Lower lobe of right lung (tissue), 2 donors: ENCODE measurements at regions not wholly inside any gene's neighbourhood (a gene's known extent, or its start where the extent isn't known, plus 50 kb on each side); places are given as distances from the start of the nearest gene placed in this dataset.

ENCODE experiments used
- ATAC-seq, 2 donors: fragments of 200-7000 bp; cut with Tn5 transposase; one replicate each; pipeline ENCODE4 v1.9.1; 2020 to 2022; ENCODE audit warnings: mild to moderate bottlenecking in 2 of 2, moderate library complexity in 2 of 2
- DNase-seq: peaks from one replicate; pipeline ENCODE4 v3.0.0-alpha.2; 2020
- H3K27ac ChIP-seq: fragments of 200-600 bp; one replicate; pipeline ENCODE4 v1.8.0; 2022
- H3K27me3 ChIP-seq: fragments of 200-600 bp; one replicate; pipeline ENCODE4 v1.8.0; 2022; ENCODE audit warnings: low read depth
- H3K36me3 ChIP-seq: fragments of 200-600 bp; one replicate; pipeline ENCODE4 v1.8.0; 2022; ENCODE audit warnings: mild to moderate bottlenecking
- H3K4me1 ChIP-seq: fragments of 200-600 bp; one replicate; pipeline ENCODE4 v1.8.0; 2022
- H3K4me3 ChIP-seq: fragments of 200-600 bp; one replicate; pipeline ENCODE4 v1.8.0; 2022; ENCODE audit warnings: mild to moderate bottlenecking
- H3K9me3 ChIP-seq: fragments of 200-600 bp; one replicate; pipeline ENCODE4 v1.8.0; 2022
- intact Hi-C: fragments of 100-400 bp; cut with DNase I; formaldehyde crosslinking; loops from one replicate; pipeline ENCODE4 v1.11.0; 2022
- TF ChIP-seq, protein P1 (sequence below): fragments of 200-600 bp; IDR thresholded peaks from one replicate; pipeline ENCODE4 v1.8.0; 2022; ENCODE audit warnings: antibody characterized with exemption, mild to moderate bottlenecking
- donor health status: DM: no; HTN: yes; CAD: no; lungs with severe emphysema.

DNA sequence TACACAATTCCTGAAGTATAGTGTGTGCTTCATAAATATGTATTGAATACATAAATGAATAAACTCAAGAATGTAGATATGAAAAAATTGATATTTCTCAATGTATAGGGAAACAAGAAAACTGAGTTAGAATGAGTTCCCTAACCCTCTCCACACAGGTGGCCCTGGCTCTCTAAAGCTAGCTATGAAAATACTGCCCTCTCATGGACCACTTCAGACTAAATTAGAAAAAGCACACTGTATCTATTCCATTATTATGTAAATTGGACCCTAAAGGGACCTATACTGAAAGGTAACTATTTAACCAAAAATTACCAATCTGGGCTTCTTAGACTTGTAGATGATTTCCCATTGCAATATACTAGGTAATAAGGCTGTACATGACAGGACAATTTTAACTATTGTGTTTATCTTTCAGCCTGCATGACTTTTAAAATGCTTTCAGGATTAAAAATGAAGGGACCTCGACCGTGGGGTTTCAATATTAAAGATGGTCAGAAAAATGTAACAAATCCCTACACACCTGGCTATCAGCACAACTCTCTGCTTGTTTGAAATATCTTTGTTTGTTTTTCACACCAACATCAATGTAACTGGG is 672.5 kb upstream of the KIF2B start:
- Histone ChIP-seq H3K4me3 (no peak overlapping the region), H3K27me3 (no peaks in the 10 kb centered on the region), H3K36me3 (no peaks in the 10 kb centered on the region), H3K27ac (no peak overlapping the region), H3K9me3 (no peaks in the 10 kb centered on the region), H3K4me1 (no peaks in the 10 kb centered on the region)
- TF ChIP-seq, protein P1, sequence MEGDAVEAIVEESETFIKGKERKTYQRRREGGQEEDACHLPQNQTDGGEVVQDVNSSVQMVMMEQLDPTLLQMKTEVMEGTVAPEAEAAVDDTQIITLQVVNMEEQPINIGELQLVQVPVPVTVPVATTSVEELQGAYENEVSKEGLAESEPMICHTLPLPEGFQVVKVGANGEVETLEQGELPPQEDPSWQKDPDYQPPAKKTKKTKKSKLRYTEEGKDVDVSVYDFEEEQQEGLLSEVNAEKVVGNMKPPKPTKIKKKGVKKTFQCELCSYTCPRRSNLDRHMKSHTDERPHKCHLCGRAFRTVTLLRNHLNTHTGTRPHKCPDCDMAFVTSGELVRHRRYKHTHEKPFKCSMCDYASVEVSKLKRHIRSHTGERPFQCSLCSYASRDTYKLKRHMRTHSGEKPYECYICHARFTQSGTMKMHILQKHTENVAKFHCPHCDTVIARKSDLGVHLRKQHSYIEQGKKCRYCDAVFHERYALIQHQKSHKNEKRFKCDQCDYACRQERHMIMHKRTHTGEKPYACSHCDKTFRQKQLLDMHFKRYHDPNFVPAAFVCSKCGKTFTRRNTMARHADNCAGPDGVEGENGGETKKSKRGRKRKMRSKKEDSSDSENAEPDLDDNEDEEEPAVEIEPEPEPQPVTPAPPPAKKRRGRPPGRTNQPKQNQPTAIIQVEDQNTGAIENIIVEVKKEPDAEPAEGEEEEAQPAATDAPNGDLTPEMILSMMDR: no peak
- DNase-seq: no peak
- ATAC-seq: no peak
- intact Hi-C loops: no loop called here

DNA sequence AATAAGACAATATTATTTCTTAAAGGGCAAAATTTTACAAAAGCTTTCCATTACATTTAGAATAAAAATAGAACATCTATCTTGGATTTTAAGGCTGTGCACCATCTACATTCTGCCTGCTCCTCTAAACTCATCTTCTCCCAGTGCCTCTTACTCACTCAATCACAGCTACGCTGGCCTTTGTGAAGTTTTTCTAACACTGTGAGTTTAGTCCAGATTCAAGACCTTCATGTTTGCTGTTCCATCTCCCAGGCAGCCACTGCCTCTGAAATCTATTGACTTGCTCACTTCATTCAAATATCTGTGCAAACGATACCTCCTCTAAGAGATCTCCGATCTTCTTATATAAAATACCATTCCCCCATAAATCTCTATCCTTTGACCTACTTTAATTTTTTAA is 673.4 kb upstream of the KIF2B start:
- Histone ChIP-seq H3K27me3 (no peaks in the 10 kb centered on the region), H3K9me3 (no peaks in the 10 kb centered on the region), H3K36me3 (no peaks in the 10 kb centered on the region), H3K4me3 (no peak overlapping the region), H3K4me1 (no peaks in the 10 kb centered on the region), H3K27ac (no peak overlapping the region)
- no peak for ATAC-seq
- DNase-seq: no peak
- intact Hi-C loops: no loop called here
- TF ChIP-seq, protein P1: no peak

DNA sequence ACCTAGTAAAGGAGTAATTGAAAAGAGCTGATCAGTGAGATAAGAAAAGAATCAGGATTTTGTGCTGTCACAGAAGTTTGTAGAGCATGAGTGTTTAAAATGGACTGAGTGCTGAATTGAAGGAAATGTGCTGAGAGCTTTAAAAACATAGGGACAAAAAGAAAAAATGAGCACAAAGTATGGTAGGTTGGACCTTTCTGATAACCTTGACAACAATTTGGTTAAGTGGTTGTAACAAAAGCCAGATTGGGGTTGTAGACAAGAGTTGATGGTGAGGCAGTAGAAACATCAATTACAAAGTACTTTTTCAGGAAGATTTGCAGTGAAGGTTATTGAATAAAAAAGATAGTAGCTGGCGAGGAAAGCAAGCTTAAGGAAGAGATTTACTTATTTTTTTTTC is 674.7 kb upstream of the KIF2B start:
- intact Hi-C loops: no loop called here
- no peaks in the 10 kb centered on the region for H3K36me3 ChIP-seq
- DNase-seq: no peak
- TF ChIP-seq, protein P1: no peak
- no peak overlapping the region for H3K27ac ChIP-seq
- H3K4me1 ChIP-seq: no peaks in the 10 kb centered on the region
- ATAC-seq: no peak
- H3K9me3 ChIP-seq: no peaks in the 10 kb centered on the region
- H3K4me3 ChIP-seq: no peak overlapping the region
- H3K27me3 ChIP-seq: no peaks in the 10 kb centered on the region

DNA sequence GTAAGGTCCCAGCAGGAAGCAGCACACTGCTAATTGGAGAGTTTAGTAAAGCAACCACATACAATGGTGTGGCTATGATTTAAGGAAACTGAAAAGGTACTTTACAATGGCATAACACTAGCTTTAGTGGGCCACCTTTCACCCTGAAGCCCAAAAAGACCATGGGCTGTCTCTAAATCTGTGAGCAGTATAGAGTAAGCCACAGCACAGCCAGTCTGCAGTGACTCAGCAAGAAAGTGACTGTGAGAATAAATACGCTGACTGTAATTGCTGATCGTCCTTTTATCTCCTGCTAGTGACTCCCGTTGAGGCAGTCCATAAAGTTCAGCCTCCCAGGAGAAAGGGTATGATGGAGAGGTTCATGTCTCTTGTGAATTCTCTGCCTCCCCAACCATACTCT is 679.8 kb upstream of the KIF2B start:
- TF ChIP-seq, protein P1: no peak
- DNase-seq (no peak), ATAC-seq (no peak)
- Histone ChIP-seq H3K4me1 (no peaks in the 10 kb centered on the region), H3K9me3 (no peaks in the 10 kb centered on the region), H3K27me3 (no peaks in the 10 kb centered on the region), H3K27ac (no peak overlapping the region), H3K36me3 (no peaks in the 10 kb centered on the region), H3K4me3 (no peak overlapping the region)
- intact Hi-C loops: no loop called here

DNA sequence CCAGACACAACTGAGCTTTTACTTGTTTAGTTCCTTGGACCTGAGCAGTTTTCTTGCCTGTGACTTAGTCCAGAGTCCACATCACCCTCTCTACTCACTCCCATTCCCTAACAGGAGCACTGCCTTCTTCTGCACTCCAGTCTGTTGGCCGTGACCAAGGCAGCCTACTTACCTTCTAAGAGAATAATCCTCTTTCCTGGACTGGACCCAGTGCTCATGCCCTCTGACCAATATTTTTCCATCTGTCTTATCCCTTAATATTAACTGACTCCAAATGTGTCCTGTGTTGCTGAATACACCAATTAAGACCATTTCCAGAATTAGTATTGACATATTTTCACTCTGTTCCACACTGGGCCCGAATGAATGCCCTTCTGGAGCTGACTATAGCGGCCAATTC is 681.0 kb upstream of the KIF2B start:
- TF ChIP-seq, protein P1: no peak

DNA sequence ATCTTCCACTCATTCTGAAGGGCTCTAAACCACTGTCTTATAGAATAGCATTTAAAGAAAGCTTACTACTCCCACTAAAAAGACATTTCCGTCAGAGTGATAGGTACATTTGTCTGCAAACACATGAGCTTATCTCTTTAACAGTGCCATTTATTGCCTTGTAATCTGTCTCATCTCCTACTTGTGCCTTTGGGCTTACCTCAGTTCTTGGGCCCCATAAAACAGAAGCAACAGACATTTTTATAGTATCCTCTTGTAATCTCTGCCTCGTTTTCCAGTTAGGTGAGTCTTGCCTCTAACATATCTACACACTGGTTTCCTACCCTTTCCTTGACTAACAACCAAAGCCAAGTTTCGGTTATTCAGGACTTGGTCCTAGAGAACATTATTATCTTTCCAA is 681.4 kb upstream of the KIF2B start:
- H3K36me3 ChIP-seq: no peaks in the 10 kb centered on the region
- H3K4me3 ChIP-seq: no peak overlapping the region
- intact Hi-C loops: no loop called here
- TF ChIP-seq, protein P1: no peak
- no peak for ATAC-seq
- no peaks in the 10 kb centered on the region for H3K27me3 ChIP-seq
- H3K4me1 ChIP-seq: no peaks in the 10 kb centered on the region
- H3K9me3 ChIP-seq: no peaks in the 10 kb centered on the region
- H3K27ac ChIP-seq: no peak overlapping the region
- no peak for DNase-seq

More for the DNA sequence above, 681.0 kb upstream of the KIF2B start:
- Histone ChIP-seq H3K9me3 (no peaks in the 10 kb centered on the region), H3K4me1 (no peaks in the 10 kb centered on the region), H3K27ac (no peak overlapping the region), H3K36me3 (no peaks in the 10 kb centered on the region), H3K27me3 (no peaks in the 10 kb centered on the region), H3K4me3 (no peak overlapping the region)
- DNase-seq (no peak), ATAC-seq (no peak)
- intact Hi-C loops: no loop called here
